ENCODE measurements at regions not wholly inside any gene's neighbourhood (a gene's known extent, or its start where the extent isn't known, plus 50 kb on each side); places are given as distances from the start of the nearest gene placed in this dataset.

DNA sequence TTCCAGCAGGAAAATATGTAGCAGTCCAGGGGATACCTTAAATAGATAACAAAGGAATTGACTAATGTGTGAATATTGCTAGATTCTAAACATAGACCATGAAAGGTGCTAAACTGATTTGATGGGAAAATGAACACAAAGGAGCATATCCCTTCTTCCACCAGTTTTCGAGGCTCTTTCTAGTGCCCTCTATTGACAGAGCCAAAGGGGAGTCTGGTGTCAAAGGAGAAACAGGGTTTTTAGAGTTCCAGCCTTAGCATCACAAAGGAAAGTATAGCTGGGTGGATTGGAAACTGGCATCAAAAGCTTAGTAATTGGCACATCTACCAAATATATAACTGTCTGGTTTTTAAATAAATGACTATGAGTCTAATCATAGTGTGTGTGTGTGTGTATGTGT is 636.8 kb downstream of the ETV1 start:
- no peak for TF ChIP-seq CTCF (conservative IDR thresholded peaks at IDR 0.05)
- Mint-ChIP-seq H3K27ac (ENCODE audit: unreplicated experiment) (no peak overlapping the region), H3K9me3 (peaks cover 5% of the 10 kb centered on the region), H3K4me3 (no peak overlapping the region), H3K36me3 (ENCODE audit: low read depth) (no peaks in the 10 kb centered on the region), H3K27me3 (ENCODE audit: low read depth) (no peaks in the 10 kb centered on the region), H3K4me1 (no peaks in the 10 kb centered on the region)
- no peak for DNase-seq (ENCODE audit: low read depth, low spot score)

GRCh38 chr7:13359656-13360055 is 629.8 kb downstream of the ETV1 start:
- TF ChIP-seq CTCF (conservative IDR thresholded peaks at IDR 0.05) = no peak
- peaks cover 2% of the 10 kb centered on the region for H3K9me3 Mint-ChIP-seq
- H3K36me3 Mint-ChIP-seq (ENCODE audit: low read depth) = no peaks in the 10 kb centered on the region
- H3K27ac Mint-ChIP-seq (ENCODE audit: unreplicated experiment) = no peak overlapping the region
- no peaks in the 10 kb centered on the region for H3K27me3 Mint-ChIP-seq (ENCODE audit: low read depth)
- no peak overlapping the region for H3K4me3 Mint-ChIP-seq
- no peaks in the 10 kb centered on the region for H3K4me1 Mint-ChIP-seq
- DNase-seq (ENCODE audit: low read depth, low spot score) = no peak

- no peak for DNase-seq (ENCODE audit: low read depth, low spot score)
- TF ChIP-seq CTCF (conservative IDR thresholded peaks at IDR 0.05) = no peak
- H3K36me3 Mint-ChIP-seq (ENCODE audit: low read depth) = peaks cover 3% of the 10 kb centered on the region
- H3K4me3 Mint-ChIP-seq = no peak overlapping the region
- no peaks in the 10 kb centered on the region for H3K4me1 Mint-ChIP-seq
- H3K27ac Mint-ChIP-seq (ENCODE audit: unreplicated experiment) = no peak overlapping the region
- peaks cover 5% of the 10 kb centered on the region for H3K9me3 Mint-ChIP-seq
- no peaks in the 10 kb centered on the region for H3K27me3 Mint-ChIP-seq (ENCODE audit: low read depth)
Observed at GRCh38 chr7:13386741-13387140, 602.7 kb downstream of the ETV1 start.

DNA sequence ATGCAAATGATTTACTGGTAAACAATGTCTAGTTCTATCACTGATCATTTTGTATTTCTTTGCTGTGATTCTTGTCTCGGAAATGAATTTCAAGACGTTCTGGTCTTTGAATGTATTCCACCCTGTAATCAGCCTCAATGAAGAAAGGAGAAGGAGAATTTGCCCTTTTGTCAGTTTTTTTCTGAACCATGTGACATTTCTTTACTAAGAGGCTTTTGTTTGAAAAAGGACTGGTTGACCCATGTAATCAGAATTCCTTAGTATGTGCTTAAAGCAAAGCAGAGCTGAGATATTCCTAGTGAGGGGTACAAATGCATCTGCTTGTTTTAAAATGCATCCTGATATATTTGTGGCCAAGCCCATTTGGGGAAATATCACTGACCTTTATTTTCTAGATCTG is 581.6 kb downstream of the ETV1 start:
- Mint-ChIP-seq H3K4me1 (peaks cover 20% of the 10 kb centered on the region), H3K9me3 (peaks cover 7% of the 10 kb centered on the region), H3K27me3 (ENCODE audit: low read depth) (no peaks in the 10 kb centered on the region), H3K36me3 (ENCODE audit: low read depth) (no peaks in the 10 kb centered on the region), H3K4me3 (peak overlapping the region; percentile 33), H3K27ac (ENCODE audit: unreplicated experiment) (peak overlapping the region; percentile 94)
- DNase-seq (ENCODE audit: low read depth, low spot score) = no peak
- no peak for TF ChIP-seq CTCF (conservative IDR thresholded peaks at IDR 0.05)

GRCh38 chr7:13411151-13411550 is 578.3 kb downstream of the ETV1 start:
- no peak overlapping the region for H3K27ac Mint-ChIP-seq (ENCODE audit: unreplicated experiment)
- peaks cover 7% of the 10 kb centered on the region for H3K9me3 Mint-ChIP-seq
- H3K4me3 Mint-ChIP-seq = no peak overlapping the region
- no peak for TF ChIP-seq CTCF (conservative IDR thresholded peaks at IDR 0.05)
- no peak for DNase-seq (ENCODE audit: low read depth, low spot score)
- peaks cover 20% of the 10 kb centered on the region for H3K4me1 Mint-ChIP-seq
- H3K36me3 Mint-ChIP-seq (ENCODE audit: low read depth) = no peaks in the 10 kb centered on the region
- H3K27me3 Mint-ChIP-seq (ENCODE audit: low read depth) = no peaks in the 10 kb centered on the region

- peaks cover 19% of the 10 kb centered on the region for H3K4me1 Mint-ChIP-seq
- no peaks in the 10 kb centered on the region for H3K27me3 Mint-ChIP-seq (ENCODE audit: low read depth)
- H3K4me3 Mint-ChIP-seq = no peak overlapping the region
- DNase-seq (ENCODE audit: low read depth, low spot score) = no peak
- TF ChIP-seq CTCF (conservative IDR thresholded peaks at IDR 0.05) = no peak
- H3K27ac Mint-ChIP-seq (ENCODE audit: unreplicated experiment) = no peak overlapping the region
- H3K9me3 Mint-ChIP-seq = peaks cover 7% of the 10 kb centered on the region
- H3K36me3 Mint-ChIP-seq (ENCODE audit: low read depth) = no peaks in the 10 kb centered on the region
Observed at GRCh38 chr7:13411636-13412035, 577.8 kb downstream of the ETV1 start.
